Heart left ventricle (tissue), 16 donors: ENCODE measurements at regions not wholly inside any gene's neighbourhood (a gene's known extent, or its start where the extent isn't known, plus 50 kb on each side); places are given as distances from the start of the nearest gene placed in this dataset.

ENCODE experiments used
- ATAC-seq, 4 donors: fragments of 200-7000 bp; cut with Tn5 transposase; one replicate each; pipeline ENCODE4 v1.9.1; 2020 to 2022; ENCODE audit warnings: moderate library complexity in 4 of 4, mild to moderate bottlenecking in 3 of 4, moderate number of reproducible peaks in 1 of 4
- DNase-seq, 5 donors: peaks; one replicate each; pipeline ENCODE4 v3.0.0-alpha.2; 2020
- H3K27ac ChIP-seq, 12 donors: fragments of 200-600 bp; sonication (generic) in 4 of 12; one replicate each; pipeline versions ENCODE4 v1.5.0 to v1.8.0; 2016 to 2022; ENCODE audit warnings: mild to moderate bottlenecking in 2 of 12
- H3K27me3 ChIP-seq, 9 donors: fragments of 200-600 bp; sonication (generic) in 2 of 9; one replicate each; pipeline versions ENCODE4 v1.5.1 to v1.8.0; 2016 to 2022; ENCODE audit warnings: mild to moderate bottlenecking in 3 of 9
- H3K36me3 ChIP-seq, 9 donors: fragments of 200-600 bp; sonication (generic) in 2 of 9; one replicate each; pipeline versions ENCODE4 v1.5.0 to v1.8.0; 2018 to 2022; ENCODE audit warnings: mild to moderate bottlenecking in 2 of 9
- H3K4me1 ChIP-seq, 12 donors: fragments of 200-600 bp; sonication (generic) in 4 of 12; one replicate each; pipeline versions ENCODE4 v1.5.0 to v1.8.0; 2016 to 2022; ENCODE audit warnings: mild to moderate bottlenecking in 3 of 12
- H3K4me3 ChIP-seq, 12 donors: fragments of 200-600 bp; sonication (generic) in 4 of 12; one replicate each; pipeline versions ENCODE4 v1.5.0 to v1.8.0; 2017 to 2022; ENCODE audit warnings: mild to moderate bottlenecking in 9 of 12, moderate library complexity in 4 of 12
- H3K9me3 ChIP-seq, 12 donors: fragments of 200-600 bp; sonication (generic) in 4 of 12; one replicate each; pipeline versions ENCODE4 v1.5.0 to v1.8.0; 2016 to 2022; ENCODE audit warnings: mild to moderate bottlenecking in 1 of 12
- CTCF ChIP-seq, 12 donors: fragments of 200-600 bp; sonication (generic) in 4 of 12; IDR thresholded peaks; one replicate each; pipeline versions ENCODE4 v1.5.0 to v1.8.0; 2018 to 2022; ENCODE audit warnings: antibody characterized with exemption in 12 of 12, mild to moderate bottlenecking in 5 of 12
- POLR2A ChIP-seq, 2 donors: fragments of 450-650 bp; IDR thresholded peaks; one replicate each; pipeline ENCODE4 v1.6.1; 2017; ENCODE audit warnings: antibody characterized with exemption in 2 of 2, mild to moderate bottlenecking in 2 of 2, moderate library complexity in 2 of 2
- WGBS, 4 donors: extraction: QIAGEN DNeasy Blood & Tissue Kit in 2 of 4; methylation state at CpG; one replicate each; pipeline versions ENCODE4 v1.1.5 to v1.1.7; 2013 to 2018; 5-methylcytosine and 5-hydroxymethylcytosine counted together
- intact Hi-C, 10 donors: fragments of 100-400 bp; cut with DNase I; formaldehyde crosslinking; loops; one replicate each; pipeline versions ENCODE4 v1.11.1 to v1.14.2; 2022
- donor health status: ischemic (EF 13 %, LVEDD 7.1; RV severe dilation, severe dysfunction).
- donor health status: healthy with polysubstance abuse.
- donor health status: DM: no; HTN: yes; CAD: no.
- donor health status: DM: no; HTN: no; CAD: no.
- donor health status: ischemic (EF 25% LVEDD 6.9; RV normal size, moderate dysfunction).
- donor health status: ischemic (EF 25% LVEDD 5.7; RV mildly dilated, moderate dysfunction).
- donor health status: healthy.
- donor health status: DM: yes; HTN: yes; CAD: no.
- donor health status: ischemic (EF 35%, LVEDD 5.7; RV mildly dilated, moderate dysfunction).
- donor health status: nonischemic (EF 11% LVEDD 7.7; RV severe dilation, severe dysfunction).
- donor health status: DM: yes; HTN: yes; CAD: no.
- donor health status: PGD.
- donor health status: ischemic (EF 29% LVEDD 5.4; RV normal size, mild dysfunction).
- donor health status: nonischemic (EF 23%, LVEDD 6.1; RV moderate dilation, normal function).

GRCh38 chr6:113288409-113288808 lies 568.7 kb upstream of the MARCKS start:
- TF ChIP-seq CTCF (IDR thresholded peaks at IDR 0.05) (no peak), POLR2A (IDR thresholded peaks at IDR 0.05) (no peak)
- WGBS, 4 donors, result 91 to 96% (median 95%) methylated on average over 1 of the region's 1 CpG
- Histone ChIP-seq H3K27ac (no peak overlapping the region), H3K4me1 (peaks cover 0 to 3% (median 0%) of the 10 kb centered on the region in 12 donors), H3K9me3 (peaks cover 0 to 22% (median 5%) of the 10 kb centered on the region in 12 donors), H3K27me3 (no peaks in the 10 kb centered on the region), H3K36me3 (no peaks in the 10 kb centered on the region), H3K4me3 (no peak overlapping the region)
- intact Hi-C loops, result no loop called here
- no peak for ATAC-seq
- DNase-seq, result no peak

- no peaks in the 10 kb centered on the region for H3K36me3 ChIP-seq
- no peak for DNase-seq
- H3K9me3 ChIP-seq, result peaks cover 0 to 22% (median 5%) of the 10 kb centered on the region in 12 donors
- no peak overlapping the region for H3K4me3 ChIP-seq
- intact Hi-C loops, result no loop called here
- TF ChIP-seq CTCF (IDR thresholded peaks at IDR 0.05), result no peak
- no peak for TF ChIP-seq POLR2A (IDR thresholded peaks at IDR 0.05)
- H3K27me3 ChIP-seq, result no peaks in the 10 kb centered on the region
- 88 to 94% (median 91%) methylated on average over 6 of the region's 6 CpGs for WGBS, 4 donors
- H3K4me1 ChIP-seq, result peaks cover 0 to 3% (median 0%) of the 10 kb centered on the region in 12 donors
- ATAC-seq, result no peak
- H3K27ac ChIP-seq, result no peak overlapping the region
Observed at GRCh38 chr6:113289166-113289565, 568.0 kb upstream of the MARCKS start.

- no peak for ATAC-seq
- Histone ChIP-seq H3K4me1 (peaks cover 0 to 3% (median 0%) of the 10 kb centered on the region in 12 donors), H3K27me3 (no peaks in the 10 kb centered on the region), H3K27ac (no peak overlapping the region), H3K36me3 (no peaks in the 10 kb centered on the region), H3K9me3 (peaks cover 0 to 22% (median 5%) of the 10 kb centered on the region in 12 donors), H3K4me3 (no peak overlapping the region)
- TF ChIP-seq POLR2A (IDR thresholded peaks at IDR 0.05) (no peak), CTCF (IDR thresholded peaks at IDR 0.05) (no peak)
- DNase-seq, result no peak
- WGBS, 4 donors, result 86 to 92% (median 89%) methylated on average over 1 of the region's 1 CpG
- intact Hi-C loops, result no loop called here
Observed at GRCh38 chr6:113290684-113291083, 566.5 kb upstream of the MARCKS start.

- ATAC-seq, result no peak
- Histone ChIP-seq H3K9me3 (peaks cover 0 to 10% (median under 1%) of the 10 kb centered on the region in 12 donors), H3K4me1 (peaks cover 0 to 3% (median 0%) of the 10 kb centered on the region in 12 donors), H3K36me3 (no peaks in the 10 kb centered on the region), H3K27ac (no peak overlapping the region), H3K27me3 (no peaks in the 10 kb centered on the region), H3K4me3 (no peak overlapping the region)
- 82 to 84% (median 83%) methylated on average over 4 of the region's 4 CpGs for WGBS, 4 donors
- DNase-seq, result peak in 2 of 5 donors; percentile 18 to 32
- intact Hi-C loops, result no loop called here
- TF ChIP-seq POLR2A (IDR thresholded peaks at IDR 0.05) (no peak), CTCF (IDR thresholded peaks at IDR 0.05) (no peak)
Observed at GRCh38 chr6:113291751-113292445, 565.2 kb upstream of the MARCKS start.
